ENCODE measurements at regions not wholly inside any gene's neighbourhood (a gene's known extent, or its start where the extent isn't known, plus 50 kb on each side); places are given as distances from the start of the nearest gene placed in this dataset.

GRCh38 chr16:87195161-87195560 is 122.0 kb downstream of the C16orf95 start:
- CTCF ChIA-PET = no interaction called here
- Histone ChIP-seq H3K27ac (ENCODE audit: control insufficient read depth, insufficient read depth) (no peak overlapping the region), H3K4me1 (ENCODE audit: control insufficient read depth, insufficient read depth, low read length) (no peaks in the 10 kb centered on the region), H3K79me2 (ENCODE audit: control insufficient read depth, insufficient read depth, low read length) (no peaks in the 10 kb centered on the region), H2AFZ (ENCODE audit: control insufficient read depth, low read depth, low read length) (no peak overlapping the region), H3K4me3 (no peak overlapping the region), H3K9me3 (replicated peaks; ENCODE audit: control insufficient read depth, insufficient read depth, low read length) (no peaks in the 10 kb centered on the region; the same call in 2 of the 3 replicates), H3K27me3 (replicated peaks in 1 of 2; ENCODE audit: control insufficient read depth in 2 of 2, insufficient read depth in 2 of 2, low read length in 1 of 2) (0 out of 4 replicates have a peak, but pooled peaks cover 0 to 3% of the 10 kb centered on the region in 2 experiments), H3K36me3 (ENCODE audit: control insufficient read depth in 2 of 2, insufficient read depth in 2 of 2, low read length in 1 of 2) (no peaks in the 10 kb centered on the region), H3K4me2 (ENCODE audit: control insufficient read depth, insufficient read depth) (no peak overlapping the region), H4K20me1 (ENCODE audit: control insufficient read depth, insufficient read depth) (no peaks in the 10 kb centered on the region), H3K9ac (ENCODE audit: control insufficient read depth, insufficient read depth, low read length) (no peak overlapping the region)
- no peak for ATAC-seq
- RAD21 ChIA-PET (ENCODE audit: unreplicated experiment) = no interaction called here
- in situ Hi-C loops (cut with MboI) = no loop called here
- no peak for FAIRE-seq
- no TSS peak for BruUV-seq (replicated peaks)
- 36% methylated on average over 6 of the region's 6 CpGs for WGBS (ENCODE audit: insufficient coverage, insufficient replicate concordance, low lambda C conversion rate, missing lambda C conversion rate)
- TF ChIP-seq ZBTB33 (IDR thresholded peaks at IDR 0.05) (no peak), RELA (IDR thresholded peaks at IDR 0.05; ENCODE audit: borderline replicate concordance, partially characterized antibody) (no peak), NR2F1 (conservative IDR thresholded peaks at IDR 0.05) (no peak), NFIC (IDR thresholded peaks at IDR 0.05; ENCODE audit: low read depth, low read length) (no peak), ZSCAN29 (IDR thresholded peaks at IDR 0.05) (no peak), MEF2A (IDR thresholded peaks at IDR 0.05; ENCODE audit: insufficient read depth, low read depth, low read length) (no peak), SIX5 (IDR thresholded peaks at IDR 0.05; ENCODE audit: low read depth, low read length, severe bottlenecking) (no peak), POLR2AphosphoS2 (IDR thresholded peaks at IDR 0.05; ENCODE audit: low read depth, low read length) (no peak), USF1 (IDR thresholded peaks at IDR 0.05; ENCODE audit: borderline replicate concordance, extremely low read length, insufficient read depth, low read depth, low read length) (no peak), IKZF2 (IDR thresholded peaks at IDR 0.05) (no peak), CUX1 (IDR thresholded peaks at IDR 0.05; ENCODE audit: insufficient replicate concordance, low read depth, low read length) (no peak), SUPT20H (IDR thresholded peaks at IDR 0.05; ENCODE audit: borderline replicate concordance, control insufficient read depth, low read depth, low read length) (no peak)
- SMC1A ChIA-PET (ENCODE audit: uncharacterized antibody, unreplicated experiment) = no interaction called here
- intact Hi-C loops (cut with micrococcal nuclease; ENCODE audit: unreplicated experiment) = no loop called here
- POLR2A ChIA-PET = no interaction called here
- no peak for DNase-seq (ENCODE audit: low read depth, low spot score)
